GM18505 (cell line): ENCODE measurements at regions not wholly inside any gene's neighbourhood (a gene's known extent, or its start where the extent isn't known, plus 50 kb on each side); places are given as distances from the start of the nearest gene placed in this dataset.
A peak's percentile ranks its signal among the peaks of the same experiment; 100 is the strongest.
"Not testable (repeated sequence)": the region's sequence is repeated elsewhere in the genome, so short reads cannot be mapped to it uniquely, and the experiment has no call there.

Source experiments
- ATAC-seq: cut with Tn5 transposase; IDR thresholded peaks from one replicate; pipeline ENCODE4 v1.9.1; 2021; ENCODE audit not compliant: unreplicated experiment
- POLR2A ChIP-seq: IDR thresholded peaks from 4 replicates; pipeline ENCODE4 v1.6.1; 2011; ENCODE audit warnings: borderline replicate concordance; ENCODE audit not compliant: insufficient read depth, insufficient read length; ENCODE audit errors: extremely low read depth

DNA sequence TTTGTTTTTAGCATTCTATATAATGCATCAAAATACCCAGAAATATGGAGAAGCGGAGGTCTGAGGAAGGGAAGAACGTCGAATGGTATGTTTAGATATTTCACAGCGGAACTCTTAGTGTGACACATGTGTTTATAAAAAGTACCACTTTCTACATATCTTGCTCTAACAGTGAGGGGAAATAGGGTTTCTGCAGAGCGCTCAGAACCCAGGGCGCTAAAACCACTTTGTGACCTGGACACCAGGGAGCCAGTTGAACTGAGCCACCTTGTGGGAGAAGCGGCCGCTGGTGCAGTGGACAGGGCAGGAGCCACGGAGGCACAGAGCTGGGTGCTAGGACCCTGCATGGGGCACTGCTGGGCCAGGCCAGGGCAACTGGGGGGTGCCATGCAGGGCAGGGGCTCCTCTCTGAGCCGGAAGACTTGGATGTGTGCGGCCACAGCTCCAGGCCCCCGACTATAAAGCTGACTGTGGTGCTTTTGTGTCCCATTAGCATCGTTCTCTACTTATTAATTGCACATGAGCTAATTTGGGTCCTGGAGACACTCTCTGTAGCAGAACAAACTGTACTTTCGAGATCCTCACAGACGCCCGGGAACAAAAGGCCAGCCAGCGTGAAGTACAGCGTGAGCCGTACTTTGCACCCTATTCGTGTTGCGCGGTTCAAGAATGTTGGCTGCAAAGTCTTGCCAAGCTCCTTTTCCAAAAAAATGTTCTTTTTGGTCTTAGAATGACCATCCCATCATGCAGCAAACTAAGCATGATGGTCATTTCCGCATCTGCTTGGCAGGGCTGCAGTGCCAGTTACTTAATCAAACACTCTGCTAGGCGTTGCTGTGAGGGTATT lies 151.9 kb upstream of the ALKAL2 start:
- TF ChIP-seq POLR2A = no peak
- ATAC-seq = no peak

DNA sequence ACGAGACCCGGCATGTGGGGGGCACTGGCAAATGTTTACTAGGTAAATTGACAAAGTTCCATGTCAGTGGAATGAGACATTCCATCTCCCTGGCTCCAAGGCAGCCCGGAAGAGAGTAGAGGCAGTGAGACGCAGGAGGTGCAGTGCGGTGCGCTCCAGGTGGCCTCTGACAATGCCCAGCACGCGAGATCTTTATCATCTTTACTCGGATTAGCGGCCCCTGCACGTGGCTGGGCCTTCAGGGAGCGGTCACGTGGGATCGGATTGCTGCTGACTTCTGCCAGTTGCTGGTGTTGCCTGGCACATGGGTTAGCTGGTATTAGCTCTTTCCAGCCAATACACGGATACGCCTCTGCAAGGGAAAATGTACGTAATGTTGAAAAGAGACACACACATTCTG lies 151.2 kb upstream of the ALKAL2 start:
- TF ChIP-seq POLR2A = no peak
- ATAC-seq = no peak

DNA sequence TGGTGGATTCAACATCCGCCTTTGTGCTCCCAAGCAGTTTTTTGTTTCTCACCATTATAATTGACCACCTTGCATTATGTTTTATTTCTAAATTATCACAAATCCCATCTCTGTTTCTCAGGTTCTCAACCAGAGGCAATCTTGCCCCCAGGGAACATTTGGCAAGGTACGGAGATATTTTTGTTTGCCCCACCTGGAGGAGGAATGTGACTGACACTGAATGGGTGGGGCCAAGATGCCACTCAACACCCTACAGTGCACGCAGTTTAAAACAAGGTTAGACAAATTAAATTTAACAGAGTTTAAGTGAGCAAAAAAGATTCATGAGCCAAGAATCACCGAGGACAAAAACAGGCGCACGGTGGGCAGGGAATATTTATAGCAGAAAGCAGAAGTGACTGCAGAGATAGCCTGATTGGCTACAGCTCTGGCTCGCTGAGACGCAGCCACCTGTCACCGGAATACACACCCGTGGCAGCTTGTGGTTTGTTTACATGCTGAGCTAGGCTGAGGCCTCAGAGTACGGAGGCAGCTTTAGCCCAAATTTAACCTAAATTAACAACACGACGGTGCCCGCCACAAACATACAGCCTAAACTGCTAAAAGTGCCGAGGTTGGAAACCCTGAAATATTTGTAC lies 150.0 kb upstream of the ALKAL2 start:
- ATAC-seq = peak; percentile 99
- no peak for TF ChIP-seq POLR2A

DNA sequence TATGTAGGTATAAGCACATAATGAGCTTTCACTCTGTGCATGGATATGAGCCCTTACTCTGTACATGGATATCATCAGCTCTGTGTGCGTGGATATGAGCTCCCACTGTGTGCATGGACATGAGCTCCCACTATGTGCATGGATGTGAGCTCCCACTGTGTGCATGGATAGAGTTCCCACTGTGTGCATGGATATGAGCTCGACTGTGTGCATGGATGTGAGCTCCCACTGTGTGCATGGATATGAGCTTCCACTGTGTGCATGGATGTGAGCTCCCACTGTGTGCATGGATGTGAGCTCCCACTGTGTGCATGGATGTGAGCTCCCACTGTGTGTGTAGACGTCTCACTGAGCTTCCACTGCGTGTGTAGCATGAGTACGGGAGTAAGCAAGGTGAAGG lies 149.3 kb upstream of the ALKAL2 start:
- ATAC-seq = no peak

DNA sequence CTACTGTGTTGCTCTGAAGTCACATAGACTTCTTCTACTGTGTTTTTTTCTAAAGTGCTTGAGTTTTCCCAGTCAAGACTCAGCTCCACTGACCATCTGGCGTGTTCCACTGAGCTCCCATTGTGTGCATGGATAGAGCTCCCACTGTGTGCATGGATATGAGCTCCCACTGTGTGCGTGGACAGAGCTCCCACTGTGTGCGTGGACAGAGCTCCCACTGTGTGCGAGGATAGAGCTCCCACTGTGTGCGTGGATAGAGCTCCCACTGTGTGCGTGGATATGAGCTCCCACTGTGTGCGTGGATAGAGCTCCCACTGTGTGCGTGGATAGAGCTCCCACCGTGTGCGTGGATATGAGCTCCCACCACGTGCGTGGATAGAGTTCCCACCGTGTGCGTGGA lies 148.3 kb upstream of the ALKAL2 start:
- no peak for TF ChIP-seq POLR2A
- ATAC-seq = no peak

More for the DNA sequence above, 149.3 kb upstream of the ALKAL2 start:
- no peak for TF ChIP-seq POLR2A

DNA sequence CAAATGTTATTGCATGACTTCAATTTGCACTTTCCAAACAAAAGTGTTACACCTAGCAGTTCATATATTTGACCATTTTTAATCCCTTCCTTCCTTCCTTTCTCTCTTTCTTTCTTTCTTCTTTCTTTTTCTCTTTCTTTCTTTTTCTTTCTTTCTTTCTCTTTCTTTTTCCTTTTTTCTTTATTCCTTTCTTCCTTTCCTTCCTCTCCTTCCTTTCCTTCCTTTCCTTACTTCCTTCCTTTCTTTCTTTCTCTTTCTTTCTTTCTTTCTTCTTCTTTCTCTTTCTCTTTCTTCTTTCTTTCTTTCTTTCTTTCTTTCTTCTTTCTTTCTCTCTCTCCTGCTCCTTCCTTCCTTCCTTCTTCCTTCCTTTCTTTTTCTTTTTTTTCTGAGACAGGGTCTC lies 146.7 kb upstream of the ALKAL2 start:
- TF ChIP-seq POLR2A = no peak
- ATAC-seq = no peak

DNA sequence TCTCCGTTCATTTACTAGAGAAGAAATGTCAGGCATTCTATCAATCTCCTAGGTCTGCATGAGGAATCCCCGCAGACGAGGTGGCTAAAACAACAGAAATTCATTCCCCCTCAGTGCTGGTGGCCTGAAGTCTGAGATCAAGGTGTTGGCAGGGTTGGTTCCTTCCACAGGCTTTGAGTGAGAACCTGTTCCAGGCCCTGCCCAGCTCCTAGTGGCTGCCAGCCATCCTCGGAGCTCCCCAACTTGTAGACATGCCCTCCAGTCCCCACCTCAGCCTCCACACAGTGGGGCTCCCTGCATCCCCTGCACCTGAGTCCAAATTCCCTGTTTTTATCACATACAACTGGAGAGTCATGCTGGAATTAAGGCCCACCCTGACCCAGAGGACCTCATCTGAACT lies 145.3 kb upstream of the ALKAL2 start:
- TF ChIP-seq POLR2A = no peak
- no peak for ATAC-seq

DNA sequence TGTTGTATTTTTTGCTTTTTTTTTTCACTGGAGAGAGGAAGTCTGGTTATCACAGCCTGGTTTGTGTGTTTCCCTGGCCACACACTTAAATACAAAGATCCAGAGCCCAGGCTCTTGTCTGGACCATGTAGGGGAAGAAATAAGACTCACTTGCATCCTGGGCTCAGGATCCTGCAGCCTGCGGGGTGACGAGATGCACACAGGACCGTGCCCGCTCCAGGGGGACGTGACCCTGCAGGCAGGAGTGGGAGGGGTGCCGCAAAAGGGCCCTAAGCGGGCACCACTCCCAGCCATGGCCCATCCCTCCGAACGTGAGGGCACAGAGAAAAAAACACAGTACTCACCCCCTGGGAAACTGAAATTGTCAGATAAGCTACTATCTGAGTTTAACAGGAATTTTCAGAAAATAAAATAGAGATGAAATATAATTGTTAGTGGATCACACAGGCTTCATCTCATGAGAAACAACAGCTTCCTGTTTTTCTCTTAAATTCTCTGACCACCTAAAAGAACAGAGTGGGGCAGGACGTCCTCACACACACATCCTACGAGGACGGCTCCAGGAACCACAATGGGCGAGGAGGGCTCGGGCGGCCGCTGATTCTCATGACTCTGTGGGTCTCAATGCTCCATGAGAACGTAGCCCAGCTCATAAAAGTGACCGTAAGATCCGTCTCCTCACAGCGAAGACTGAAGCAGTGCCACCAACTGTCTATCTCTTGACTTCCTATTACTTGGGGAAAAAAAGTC lies 142.6 kb upstream of the ALKAL2 start:
- no peak for ATAC-seq

DNA sequence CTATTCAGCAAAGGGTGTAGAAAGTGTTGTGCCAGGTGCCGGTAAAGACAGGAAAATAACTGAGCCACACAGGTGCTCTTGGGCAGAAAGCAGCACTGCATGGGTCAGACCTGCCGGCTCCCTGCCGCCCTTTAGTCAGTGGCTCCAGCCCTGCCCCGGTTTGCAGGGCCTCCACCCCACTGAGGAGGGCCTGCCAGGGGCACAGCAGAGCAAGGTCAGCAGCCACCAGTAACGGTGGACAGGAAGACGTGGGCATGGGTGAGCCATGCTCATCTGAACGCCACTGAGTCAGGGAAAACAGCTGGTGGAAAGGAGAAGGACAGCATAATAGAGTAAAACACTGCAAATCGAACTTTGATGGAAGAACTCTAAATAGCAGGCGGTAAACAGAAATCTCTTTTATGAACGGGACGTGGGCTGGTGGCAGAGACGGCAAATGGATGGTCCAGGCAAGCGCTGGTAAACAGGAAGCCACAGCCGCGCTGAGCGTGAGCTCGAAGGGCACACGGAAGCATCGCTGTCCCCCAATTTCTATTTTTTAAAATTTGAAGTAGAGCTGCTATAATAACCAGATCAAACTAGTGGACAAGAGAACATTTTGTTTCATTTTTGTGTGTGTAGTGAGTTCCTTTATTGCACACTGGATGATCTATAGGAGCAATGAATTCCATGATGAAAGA lies 141.8 kb upstream of the ALKAL2 start:
- TF ChIP-seq POLR2A = no peak
- ATAC-seq = no peak

More for the DNA sequence above, 142.6 kb upstream of the ALKAL2 start:
- no peak for TF ChIP-seq POLR2A

DNA sequence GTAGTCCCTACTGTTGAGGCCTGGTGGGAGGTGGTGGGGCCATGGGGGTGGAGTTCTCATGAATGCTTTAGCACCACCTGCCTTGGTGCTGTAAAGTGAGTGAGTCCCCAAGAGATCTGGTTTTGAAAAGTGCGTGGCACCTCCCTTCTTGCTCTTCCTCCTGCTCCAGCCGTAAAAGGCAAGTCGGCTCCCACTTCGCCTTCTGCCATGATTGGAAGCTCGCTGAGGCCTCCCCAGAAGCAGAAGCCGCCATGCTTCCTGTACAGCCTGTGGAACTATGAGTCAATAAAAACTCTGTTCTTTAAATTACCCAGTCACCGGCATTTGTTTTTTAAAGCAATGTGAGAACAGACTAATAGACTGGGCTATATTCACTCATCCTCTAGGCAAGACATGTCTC lies 141.3 kb upstream of the ALKAL2 start:
- ATAC-seq = no peak
- TF ChIP-seq POLR2A = no peak

DNA sequence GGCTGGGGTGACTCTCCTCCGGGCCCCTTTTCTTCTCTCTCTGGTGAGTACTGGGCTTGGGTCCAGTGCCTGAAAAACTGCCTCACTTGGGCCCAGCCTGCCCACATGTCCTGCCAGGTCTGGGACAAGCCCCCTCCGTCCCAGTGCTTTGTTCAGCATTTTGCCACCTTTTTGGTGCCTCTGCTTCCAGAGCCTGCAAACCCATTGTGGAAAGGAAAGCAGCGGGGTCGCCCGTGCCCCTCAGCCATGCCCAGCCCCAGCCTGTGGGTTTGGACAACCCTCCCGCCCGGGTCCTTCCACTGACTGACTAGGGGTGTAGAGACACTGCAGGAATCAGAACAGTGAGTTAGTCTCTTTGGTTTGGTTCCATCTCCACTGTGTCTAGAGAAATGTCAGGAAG lies 140.7 kb upstream of the ALKAL2 start:
- ATAC-seq = no peak

DNA sequence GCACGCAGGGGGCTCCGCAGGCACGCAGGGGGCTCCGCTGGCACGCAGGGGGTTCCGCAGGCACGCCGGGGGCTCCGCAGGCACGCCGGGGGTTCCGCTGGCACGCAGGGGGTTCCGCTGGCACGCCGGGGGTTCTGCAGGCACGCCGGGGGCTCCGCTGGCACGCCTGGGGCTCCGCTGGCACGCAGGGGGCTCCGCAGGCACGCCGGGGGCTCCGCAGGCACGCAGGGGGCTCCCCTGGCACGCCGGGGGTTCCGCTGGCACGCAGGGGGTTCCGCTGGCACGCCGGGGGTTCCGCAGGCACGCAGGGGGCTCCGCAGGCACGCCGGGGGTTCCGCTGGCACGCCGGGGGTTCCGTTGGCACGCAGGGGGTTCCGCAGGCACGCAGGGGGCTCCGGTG lies 138.8 kb upstream of the ALKAL2 start:
- ATAC-seq = not testable (repeated sequence)

More for the DNA sequence above, 140.7 kb upstream of the ALKAL2 start:
- no peak for TF ChIP-seq POLR2A

DNA sequence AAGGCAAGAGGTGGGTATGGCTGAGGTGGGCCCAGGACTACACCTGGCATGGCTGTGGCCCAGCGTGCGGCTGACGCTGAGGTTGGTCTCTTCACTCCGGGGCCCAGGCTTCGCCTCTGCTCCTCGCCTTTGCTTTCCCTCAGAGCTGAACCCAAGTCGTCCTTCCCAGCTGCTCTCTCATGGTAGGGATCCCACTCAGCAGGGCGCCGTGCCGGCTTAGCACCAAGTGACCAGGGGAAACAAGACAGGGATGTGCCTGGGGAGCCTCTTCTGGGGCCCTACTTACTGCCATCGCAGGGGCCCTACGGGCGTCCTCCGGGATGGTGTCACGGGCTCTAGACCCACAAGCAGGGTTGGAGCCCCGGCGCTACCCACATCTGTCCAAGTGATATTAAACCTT lies 138.1 kb upstream of the ALKAL2 start:
- TF ChIP-seq POLR2A = no peak
- no peak for ATAC-seq

DNA sequence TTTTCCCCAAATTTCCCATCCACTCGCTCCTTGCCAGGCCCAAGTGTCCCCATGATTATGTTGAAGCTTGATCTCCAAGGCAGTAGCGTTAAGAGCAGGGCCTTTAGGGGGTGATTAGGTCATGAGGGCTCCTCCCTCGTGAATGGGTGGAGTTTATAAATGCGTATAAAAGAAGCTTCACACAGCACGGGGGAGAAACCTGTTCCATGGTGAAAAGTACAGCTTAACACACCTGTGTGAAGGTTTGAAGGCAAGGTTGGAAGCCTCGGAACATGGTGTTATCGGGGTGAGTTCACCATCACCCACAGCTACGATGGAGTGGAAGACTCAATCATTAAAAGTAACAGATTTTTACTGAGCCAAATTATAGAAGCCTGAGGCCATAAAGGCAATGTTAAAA lies 137.4 kb upstream of the ALKAL2 start:
- TF ChIP-seq POLR2A = no peak
- no peak for ATAC-seq
